Suppressor macrophage (primary cell): ENCODE measurements at regions not wholly inside any gene's neighbourhood (a gene's known extent, or its start where the extent isn't known, plus 50 kb on each side); places are given as distances from the start of the nearest gene placed in this dataset.

Experiments used
- DNase-seq, 4 experiments: peaks; one replicate each; pipeline ENCODE4 v3.0.0-alpha.2; 2020 to 2022

- no peak for DNase-seq
Observed at GRCh38 chr2:120595739-120596138, 139.9 kb upstream of the GLI2 start.

- DNase-seq, result no peak
Observed at GRCh38 chr2:120596191-120596811, 139.4 kb upstream of the GLI2 start.

GRCh38 chr2:120596990-120597594 lies 138.6 kb upstream of the GLI2 start:
- peak in 1 of 4 experiments; percentile 3 for DNase-seq

GRCh38 chr2:120597595-120598193 lies 138.0 kb upstream of the GLI2 start:
- DNase-seq, result no peak

GRCh38 chr2:120598416-120598815 lies 137.3 kb upstream of the GLI2 start:
- DNase-seq, result no peak

GRCh38 chr2:120599072-120599471 lies 136.6 kb upstream of the GLI2 start:
- peak; percentile 3 to 27 (median 17) for DNase-seq

- DNase-seq, result no peak
Observed at GRCh38 chr2:120599656-120600055, 136.0 kb upstream of the GLI2 start.

- DNase-seq, result no peak
Observed at GRCh38 chr2:120600335-120600734, 135.3 kb upstream of the GLI2 start.

GRCh38 chr2:120600786-120601185 lies 134.9 kb upstream of the GLI2 start:
- no peak for DNase-seq

GRCh38 chr2:120601566-120601965 lies 134.1 kb upstream of the GLI2 start:
- no peak for DNase-seq

GRCh38 chr2:120602251-120602650 lies 133.4 kb upstream of the GLI2 start:
- no peak for DNase-seq

GRCh38 chr2:120604767-120605166 lies 130.9 kb upstream of the GLI2 start:
- DNase-seq, result no peak

GRCh38 chr2:120605231-120605935 lies 130.3 kb upstream of the GLI2 start:
- no peak for DNase-seq

- DNase-seq, result no peak
Observed at GRCh38 chr2:120606280-120606679, 129.4 kb upstream of the GLI2 start.

GRCh38 chr2:120606931-120607330 lies 128.7 kb upstream of the GLI2 start:
- no peak for DNase-seq

- no peak for DNase-seq
Observed at GRCh38 chr2:120607506-120607905, 128.2 kb upstream of the GLI2 start.

GRCh38 chr2:120607996-120608395 lies 127.7 kb upstream of the GLI2 start:
- no peak for DNase-seq

GRCh38 chr2:120609826-120610395 lies 125.8 kb upstream of the GLI2 start:
- DNase-seq, result no peak

- DNase-seq, result no peak
Observed at GRCh38 chr2:120611016-120611415, 124.7 kb upstream of the GLI2 start.

- no peak for DNase-seq
Observed at GRCh38 chr2:120611961-120612360, 123.7 kb upstream of the GLI2 start.

GRCh38 chr2:120612471-120612870 lies 123.2 kb upstream of the GLI2 start:
- no peak for DNase-seq

GRCh38 chr2:120612931-120613330 lies 122.7 kb upstream of the GLI2 start:
- DNase-seq, result no peak
